GM23338 (cell line): ENCODE measurements at regions not wholly inside any gene's neighbourhood (a gene's known extent, or its start where the extent isn't known, plus 50 kb on each side); places are given as distances from the start of the nearest gene placed in this dataset.

Experiments
- ATAC-seq: fragments of 200-7000 bp; cut with Tn5 transposase; 3 replicates; pipeline ENCODE4 v1.9.1; 2020
- DNase-seq: peaks from one replicate; pipeline ENCODE4 v3.0.0-alpha.2; 2015; ENCODE audit warnings: low spot score
- H2AFZ ChIP-seq: fragments of 200-600 bp; sonication (generic); 2 replicates; pipeline ENCODE4 v1.8.0; 2016; ENCODE audit warnings: antibody characterized with exemption, mild to moderate bottlenecking, moderate library complexity
- H3F3A ChIP-seq: fragments of 200-600 bp; sonication (generic); replicated peaks from 2 replicates; pipeline ENCODE4 v1.8.0; 2017; ENCODE audit warnings: antibody characterized with exemption, mixed run types, low read depth
- H3K27ac ChIP-seq: fragments of 200-600 bp; sonication (generic); 2 replicates; pipeline ENCODE4 v1.6.1; 2016; ENCODE audit warnings: low read depth
- H3K27me3 ChIP-seq: fragments of 200-600 bp; sonication (generic); 2 replicates; pipeline ENCODE4 v1.8.0; 2016; ENCODE audit warnings: mild to moderate bottlenecking, mixed run types, moderate library complexity; ENCODE audit not compliant: insufficient read depth
- H3K36me3 ChIP-seq: fragments of 200-600 bp; sonication (generic); 2 replicates; pipeline ENCODE4 v1.8.0; 2016; ENCODE audit warnings: mild to moderate bottlenecking; ENCODE audit not compliant: insufficient read depth
- H3K4me1 ChIP-seq: fragments of 200-600 bp; sonication (generic); 2 replicates; pipeline ENCODE4 v1.8.0; 2016; ENCODE audit warnings: mild to moderate bottlenecking, moderate library complexity; ENCODE audit not compliant: insufficient read depth
- H3K4me2 ChIP-seq: fragments of 200-600 bp; sonication (generic); 2 replicates; pipeline ENCODE4 v1.7.1; 2017; ENCODE audit warnings: mixed run types
- H3K4me3 ChIP-seq: fragments of 200-600 bp; sonication (generic); 2 replicates; pipeline ENCODE4 v1.6.1; 2016; ENCODE audit warnings: mixed run types
- H3K79me2 ChIP-seq: fragments of 200-600 bp; sonication (generic); replicated peaks from 2 replicates; pipeline ENCODE4 v1.8.0; 2017; ENCODE audit warnings: mild to moderate bottlenecking; ENCODE audit not compliant: insufficient read depth
- H3K9me2 ChIP-seq: fragments of 200-600 bp; sonication (generic); 2 replicates; pipeline ENCODE4 v1.8.0; 2017; ENCODE audit not compliant: insufficient read depth
- H4K20me1 ChIP-seq: fragments of 200-600 bp; sonication (generic); replicated peaks from 2 replicates; pipeline ENCODE4 v1.8.0; 2017; ENCODE audit warnings: mild to moderate bottlenecking; ENCODE audit not compliant: insufficient read depth
- H3K27ac Mint-ChIP-seq: 2 replicates; pipeline ENCODE4 v1.8.0; 2020; ENCODE audit warnings: inconsistent platforms, mild to moderate bottlenecking, moderate library complexity, mixed read lengths
- H3K27me3 Mint-ChIP-seq: 3 replicates; pipeline ENCODE4 v1.8.0; 2022; ENCODE audit warnings: low read depth, mild to moderate bottlenecking, moderate library complexity, mixed read lengths, inconsistent platforms; ENCODE audit not compliant: insufficient read depth, poor library complexity
- H3K36me3 Mint-ChIP-seq: 3 replicates; pipeline ENCODE4 v1.8.0; 2021; ENCODE audit warnings: low read depth, mild to moderate bottlenecking, inconsistent platforms, moderate library complexity, mixed read lengths
- H3K4me1 Mint-ChIP-seq: 3 replicates; pipeline ENCODE4 v1.8.0; 2020; ENCODE audit warnings: mild to moderate bottlenecking, inconsistent platforms, mixed read lengths
- H3K4me3 Mint-ChIP-seq: 3 replicates; pipeline ENCODE4 v1.8.0; 2021; ENCODE audit warnings: moderate library complexity, mild to moderate bottlenecking, inconsistent platforms, mixed read lengths
- H3K9me3 Mint-ChIP-seq: 3 replicates; pipeline ENCODE4 v1.8.0; 2020; ENCODE audit warnings: moderate library complexity, mild to moderate bottlenecking, inconsistent platforms, mixed read lengths
- ETS1 ChIP-seq: IDR thresholded peaks from 2 replicates; pipeline ENCODE4 v1.6.1; 2016; ENCODE audit warnings: antibody characterized with exemption
- EZH2 ChIP-seq: fragments of 200-600 bp; sonication (generic); IDR thresholded peaks from one replicate; pipeline ENCODE4 v1.8.0; 2017; ENCODE audit warnings: antibody characterized with exemption, mild to moderate bottlenecking, low read depth; ENCODE audit not compliant: unreplicated experiment
- EZH2phosphoT487 ChIP-seq: fragments of 200-600 bp; sonication (generic); IDR thresholded peaks from one replicate; pipeline ENCODE4 v1.8.1; 2018; ENCODE audit warnings: antibody characterized with exemption; ENCODE audit not compliant: unreplicated experiment
- JUNB ChIP-seq: IDR thresholded peaks from one replicate; pipeline ENCODE4 v1.6.1; 2016; ENCODE audit warnings: antibody characterized with exemption; ENCODE audit not compliant: unreplicated experiment
- NANOG ChIP-seq: IDR thresholded peaks from 2 replicates; pipeline ENCODE4 v1.6.1; 2016; ENCODE audit warnings: antibody characterized with exemption, borderline replicate concordance
- ZNF114 ChIP-seq: fragments of 250-450 bp; sonication (Bioruptor Pico); IDR thresholded peaks from 2 replicates; pipeline ENCODE4 v1.5.0; 2020; ENCODE audit warnings: mild to moderate bottlenecking, moderate library complexity
- ZNF331 ChIP-seq: fragments of 250-450 bp; sonication (Bioruptor Pico); IDR thresholded peaks from 2 replicates; pipeline ENCODE4 v1.5.0; 2020; ENCODE audit warnings: low read depth, mild to moderate bottlenecking, moderate library complexity
- ZNF462 ChIP-seq: fragments of 250-450 bp; sonication (Bioruptor Pico); IDR thresholded peaks from 2 replicates; pipeline ENCODE4 v1.5.0; 2020; ENCODE audit warnings: mild to moderate bottlenecking, moderate library complexity

- no peak for TF ChIP-seq JUNB
- TF ChIP-seq ZNF462 (CRISPR knock-in tag): no peak
- no peak for TF ChIP-seq EZH2phosphoT487
- no peak for TF ChIP-seq EZH2
- no peak for TF ChIP-seq ZNF331 (CRISPR knock-in tag)
- no peak overlapping the region for H3K4me3 Mint-ChIP-seq
- no peaks in the 10 kb centered on the region for H3F3A ChIP-seq
Observed at GRCh38 chr2:34372967-34373366, 773.9 kb upstream of the FAM98A start.

GRCh38 chr2:34371711-34372110 lies 772.6 kb upstream of the FAM98A start:
- no peak overlapping the region for H3K4me3 ChIP-seq
- no peaks in the 10 kb centered on the region for H4K20me1 ChIP-seq
- no peak overlapping the region for H3K27ac ChIP-seq
- H3K4me3 Mint-ChIP-seq: no peak overlapping the region
- H3K36me3 ChIP-seq: no peaks in the 10 kb centered on the region
- H2AFZ ChIP-seq: no peak overlapping the region
- H3K27me3 ChIP-seq: no peaks in the 10 kb centered on the region
- no peaks in the 10 kb centered on the region; the same call in 2 of the 3 replicates for H3K9me3 Mint-ChIP-seq
- no peak overlapping the region for H3K27ac Mint-ChIP-seq
- peaks cover 18% of the 10 kb centered on the region for H3K4me1 Mint-ChIP-seq
- H3F3A ChIP-seq: no peaks in the 10 kb centered on the region
- ATAC-seq (no peak), DNase-seq (no peak)
- peaks cover 14% of the 10 kb centered on the region for H3K4me1 ChIP-seq
- no peaks in the 10 kb centered on the region for H3K9me2 ChIP-seq
- H3K27me3 Mint-ChIP-seq: no peaks in the 10 kb centered on the region
- no peaks in the 10 kb centered on the region for H3K36me3 Mint-ChIP-seq
- H3K4me2 ChIP-seq: no peak overlapping the region
- no peaks in the 10 kb centered on the region for H3K79me2 ChIP-seq
- TF ChIP-seq ZNF114 (CRISPR knock-in tag) (no peak), ETS1 (no peak), NANOG (no peak)

More at GRCh38 chr2:34372967-34373366, 773.9 kb upstream of the FAM98A start:
- peaks cover 9% of the 10 kb centered on the region for H3K4me1 ChIP-seq
- no peak overlapping the region for H3K4me2 ChIP-seq
- ATAC-seq: no peak
- H3K9me2 ChIP-seq: peaks cover 4% of the 10 kb centered on the region; the same call in 1 of the 2 replicates
- no peak overlapping the region for H3K27ac Mint-ChIP-seq
- H3K27ac ChIP-seq: no peak overlapping the region
- no peaks in the 10 kb centered on the region; the same call in 2 of the 3 replicates for H3K9me3 Mint-ChIP-seq
- H3K27me3 ChIP-seq: no peaks in the 10 kb centered on the region
- H3K36me3 ChIP-seq: no peaks in the 10 kb centered on the region
- H4K20me1 ChIP-seq: no peaks in the 10 kb centered on the region
- no peaks in the 10 kb centered on the region for H3K36me3 Mint-ChIP-seq
- H3K4me1 Mint-ChIP-seq: peaks cover 12% of the 10 kb centered on the region
- H3K79me2 ChIP-seq: no peaks in the 10 kb centered on the region
- no peak overlapping the region for H2AFZ ChIP-seq
- H3K27me3 Mint-ChIP-seq: no peaks in the 10 kb centered on the region
- DNase-seq: no peak
- H3K4me3 ChIP-seq: no peak overlapping the region
